ENCODE measurements at regions not wholly inside any gene's neighbourhood (a gene's known extent, or its start where the extent isn't known, plus 50 kb on each side); places are given as distances from the start of the nearest gene placed in this dataset.

GRCh38 chr4:95985791-95986550 is 146.1 kb downstream of the PDHA2 start:
- FAIRE-seq (no peak), DNase-seq (no peak)
- no peaks in the 10 kb centered on the region for H3K9me3 ChIP-seq (ENCODE audit: control insufficient read depth in 2 of 3, insufficient read depth in 1 of 3, low read length in 3 of 3)
- intact Hi-C loops (cut with DNase I), result no loop called here
- H3K36me3 ChIP-seq (ENCODE audit: control insufficient read depth in 2 of 3, insufficient read depth in 3 of 3, low read length in 3 of 3), result no peaks in the 10 kb centered on the region
- H3K27ac ChIP-seq (ENCODE audit: low read depth in 2 of 2, low read length in 2 of 2), result no peak overlapping the region
- no peak overlapping the region for H3K9ac ChIP-seq (ENCODE audit: low read length in 3 of 3)
- H3K4me3 ChIP-seq (ENCODE audit: low read length in 3 of 3), result no peak overlapping the region
- no peaks in the 10 kb centered on the region for H3K4me1 ChIP-seq (ENCODE audit: control insufficient read depth in 2 of 3, insufficient read depth in 2 of 3, low read depth in 1 of 3, low read length in 3 of 3)
- no peaks in the 10 kb centered on the region for H3K27me3 ChIP-seq (ENCODE audit: control insufficient read depth, insufficient read depth, low read length)
- TF ChIP-seq, protein P1, sequence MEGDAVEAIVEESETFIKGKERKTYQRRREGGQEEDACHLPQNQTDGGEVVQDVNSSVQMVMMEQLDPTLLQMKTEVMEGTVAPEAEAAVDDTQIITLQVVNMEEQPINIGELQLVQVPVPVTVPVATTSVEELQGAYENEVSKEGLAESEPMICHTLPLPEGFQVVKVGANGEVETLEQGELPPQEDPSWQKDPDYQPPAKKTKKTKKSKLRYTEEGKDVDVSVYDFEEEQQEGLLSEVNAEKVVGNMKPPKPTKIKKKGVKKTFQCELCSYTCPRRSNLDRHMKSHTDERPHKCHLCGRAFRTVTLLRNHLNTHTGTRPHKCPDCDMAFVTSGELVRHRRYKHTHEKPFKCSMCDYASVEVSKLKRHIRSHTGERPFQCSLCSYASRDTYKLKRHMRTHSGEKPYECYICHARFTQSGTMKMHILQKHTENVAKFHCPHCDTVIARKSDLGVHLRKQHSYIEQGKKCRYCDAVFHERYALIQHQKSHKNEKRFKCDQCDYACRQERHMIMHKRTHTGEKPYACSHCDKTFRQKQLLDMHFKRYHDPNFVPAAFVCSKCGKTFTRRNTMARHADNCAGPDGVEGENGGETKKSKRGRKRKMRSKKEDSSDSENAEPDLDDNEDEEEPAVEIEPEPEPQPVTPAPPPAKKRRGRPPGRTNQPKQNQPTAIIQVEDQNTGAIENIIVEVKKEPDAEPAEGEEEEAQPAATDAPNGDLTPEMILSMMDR (IDR thresholded peaks at IDR 0.05; ENCODE audit: borderline replicate concordance, extremely low read depth, insufficient read depth), result no peak

DNA sequence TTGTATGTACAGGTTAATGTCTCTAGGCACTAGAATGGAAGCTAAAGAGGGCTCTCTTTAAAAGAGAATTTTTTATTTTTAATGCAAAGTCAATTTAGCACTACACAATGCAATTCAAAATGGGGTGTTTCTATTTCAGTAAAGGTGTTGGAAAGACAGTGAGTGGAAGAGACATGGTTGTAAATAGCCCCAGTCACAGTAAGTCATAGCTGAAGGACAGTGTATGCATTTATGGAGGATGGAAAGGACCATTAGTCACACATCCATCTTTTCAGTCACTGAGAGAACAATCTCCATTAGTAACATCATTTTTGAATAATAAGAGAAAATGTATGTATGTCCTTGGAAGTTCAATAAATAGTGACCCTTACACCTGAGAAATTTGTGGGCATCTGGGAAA is 148.0 kb downstream of the PDHA2 start:
- H3K4me3 ChIP-seq (ENCODE audit: low read length in 3 of 3), result no peak overlapping the region
- no peaks in the 10 kb centered on the region for H3K4me1 ChIP-seq (ENCODE audit: control insufficient read depth in 2 of 3, insufficient read depth in 2 of 3, low read depth in 1 of 3, low read length in 3 of 3)
- H3K9ac ChIP-seq (ENCODE audit: low read length in 3 of 3), result no peak overlapping the region
- no peaks in the 10 kb centered on the region for H3K36me3 ChIP-seq (ENCODE audit: control insufficient read depth in 2 of 3, insufficient read depth in 3 of 3, low read length in 3 of 3)
- no peaks in the 10 kb centered on the region for H3K27me3 ChIP-seq (ENCODE audit: control insufficient read depth, insufficient read depth, low read length)
- H3K27ac ChIP-seq (ENCODE audit: low read depth in 2 of 2, low read length in 2 of 2), result no peak overlapping the region
- FAIRE-seq (no peak), DNase-seq (no peak)
- no peaks in the 10 kb centered on the region for H3K9me3 ChIP-seq (ENCODE audit: control insufficient read depth in 2 of 3, insufficient read depth in 1 of 3, low read length in 3 of 3)
- intact Hi-C loops (cut with DNase I), result no loop called here
- TF ChIP-seq, protein P1 (IDR thresholded peaks at IDR 0.05; ENCODE audit: borderline replicate concordance, extremely low read depth, insufficient read depth), result no peak

DNA sequence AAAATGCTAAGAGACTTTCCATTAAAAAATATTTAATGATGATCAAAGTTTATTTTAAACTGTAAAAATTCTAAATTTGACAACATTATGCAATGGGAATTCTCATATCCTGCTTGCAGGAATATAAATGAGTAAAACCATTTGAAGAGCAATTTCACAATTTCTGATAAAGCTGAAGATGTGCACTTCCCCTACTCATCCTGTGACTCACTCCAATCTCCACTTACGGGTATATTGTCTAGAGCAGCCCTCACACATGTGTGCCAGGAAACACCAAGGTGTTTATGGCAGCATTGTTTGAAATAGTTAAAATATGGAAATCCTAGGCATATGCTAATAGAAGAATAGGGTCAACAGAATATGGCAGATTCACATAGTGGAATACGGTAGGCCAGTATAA is 158.4 kb downstream of the PDHA2 start:
- no peak overlapping the region for H3K27ac ChIP-seq (ENCODE audit: low read depth in 2 of 2, low read length in 2 of 2)
- no peaks in the 10 kb centered on the region for H3K36me3 ChIP-seq (ENCODE audit: control insufficient read depth in 2 of 3, insufficient read depth in 3 of 3, low read length in 3 of 3)
- H3K9me3 ChIP-seq (ENCODE audit: control insufficient read depth in 2 of 3, insufficient read depth in 1 of 3, low read length in 3 of 3), result no peaks in the 10 kb centered on the region
- no peaks in the 10 kb centered on the region for H3K27me3 ChIP-seq (ENCODE audit: control insufficient read depth, insufficient read depth, low read length)
- FAIRE-seq (no peak), DNase-seq (no peak)
- H3K4me1 ChIP-seq (ENCODE audit: control insufficient read depth in 2 of 3, insufficient read depth in 2 of 3, low read depth in 1 of 3, low read length in 3 of 3), result no peaks in the 10 kb centered on the region
- intact Hi-C loops (cut with DNase I), result no loop called here
- H3K4me3 ChIP-seq (ENCODE audit: low read length in 3 of 3), result no peak overlapping the region
- H3K9ac ChIP-seq (ENCODE audit: low read length in 3 of 3), result no peak overlapping the region
- TF ChIP-seq, protein P1 (IDR thresholded peaks at IDR 0.05; ENCODE audit: borderline replicate concordance, extremely low read depth, insufficient read depth), result no peak

Data from kidney (tissue), 13 donors.